HuH-7.5 (cell line): ENCODE measurements at regions not wholly inside any gene's neighbourhood (a gene's known extent, or its start where the extent isn't known, plus 50 kb on each side); places are given as distances from the start of the nearest gene placed in this dataset.

Experiments used
- DNase-seq: peaks from one replicate; pipeline ENCODE4 v3.0.0; 2011; ENCODE audit warnings: low spot score

- DNase-seq = no peak
Measured at GRCh38 chr15:47949815-47950214, 171.0 kb upstream of the SLC24A5 start.

GRCh38 chr15:47950447-47950846 lies 170.3 kb upstream of the SLC24A5 start:
- no peak for DNase-seq

GRCh38 chr15:47951781-47952180 lies 169.0 kb upstream of the SLC24A5 start:
- no peak for DNase-seq

GRCh38 chr15:47954196-47954595 lies 166.6 kb upstream of the SLC24A5 start:
- no peak for DNase-seq

GRCh38 chr15:47955021-47955420 lies 165.8 kb upstream of the SLC24A5 start:
- no peak for DNase-seq

GRCh38 chr15:47959617-47960413 lies 161.0 kb upstream of the SLC24A5 start:
- no peak for DNase-seq

GRCh38 chr15:47961401-47962090 lies 159.2 kb upstream of the SLC24A5 start:
- DNase-seq = no peak

GRCh38 chr15:47963265-47963664 lies 157.5 kb upstream of the SLC24A5 start:
- no peak for DNase-seq

- no peak for DNase-seq
Measured at GRCh38 chr15:47964229-47964628, 156.6 kb upstream of the SLC24A5 start.

GRCh38 chr15:47965297-47965696 lies 155.5 kb upstream of the SLC24A5 start:
- no peak for DNase-seq

GRCh38 chr15:47968593-47968992 lies 152.2 kb upstream of the SLC24A5 start:
- DNase-seq = no peak

GRCh38 chr15:47971637-47972036 lies 149.2 kb upstream of the SLC24A5 start:
- DNase-seq = no peak

- no peak for DNase-seq
Measured at GRCh38 chr15:47972738-47973137, 148.1 kb upstream of the SLC24A5 start.

- no peak for DNase-seq
Measured at GRCh38 chr15:47974724-47975123, 146.1 kb upstream of the SLC24A5 start.

- no peak for DNase-seq
Measured at GRCh38 chr15:47975427-47975826, 145.4 kb upstream of the SLC24A5 start.

- DNase-seq = no peak
Measured at GRCh38 chr15:47983533-47983932, 137.3 kb upstream of the SLC24A5 start.

- DNase-seq = no peak
Measured at GRCh38 chr15:47985568-47985967, 135.2 kb upstream of the SLC24A5 start.

- no peak for DNase-seq
Measured at GRCh38 chr15:47987461-47987860, 133.3 kb upstream of the SLC24A5 start.

GRCh38 chr15:47987908-47988532 lies 132.8 kb upstream of the SLC24A5 start:
- DNase-seq = peak; percentile 7

- DNase-seq = no peak
Measured at GRCh38 chr15:47988564-47988963, 132.2 kb upstream of the SLC24A5 start.

GRCh38 chr15:47990821-47991220 lies 130.0 kb upstream of the SLC24A5 start:
- no peak for DNase-seq

- DNase-seq = no peak
Measured at GRCh38 chr15:47991357-47991756, 129.4 kb upstream of the SLC24A5 start.

- DNase-seq = no peak
Measured at GRCh38 chr15:47993051-47993450, 127.7 kb upstream of the SLC24A5 start.
